CD4-positive, alpha-beta T cell treated with Interferon alpha-2 for 1 hour (primary cell): ENCODE measurements at regions not wholly inside any gene's neighbourhood (a gene's known extent, or its start where the extent isn't known, plus 50 kb on each side); places are given as distances from the start of the nearest gene placed in this dataset.
"Not testable (repeated sequence)": the region's sequence is repeated elsewhere in the genome, so short reads cannot be mapped to it uniquely, and the experiment has no call there.

ENCODE experiments used
- DNase-seq, 2 donors: peaks; one replicate each; pipeline ENCODE4 v3.0.0-alpha.2; 2020 to 2022

DNA sequence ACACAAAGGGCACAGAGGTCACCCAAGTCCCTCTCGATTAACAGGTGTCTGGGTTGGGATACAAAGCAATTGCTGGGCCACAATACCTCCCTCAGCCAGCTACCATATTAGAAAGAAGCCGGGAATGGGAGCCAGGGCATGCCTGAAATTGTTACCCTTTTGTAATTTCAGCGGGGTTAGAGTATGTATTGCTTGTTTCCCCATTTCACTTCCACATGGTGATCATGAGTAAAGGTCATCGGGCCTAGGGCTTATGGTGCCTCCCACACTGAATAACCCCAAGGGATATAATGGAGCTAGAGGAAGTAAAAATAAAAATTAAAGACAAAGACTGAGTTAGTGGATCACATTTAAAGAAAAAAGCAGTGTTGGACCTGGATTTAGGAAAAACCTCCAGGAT, 437.2 kb upstream of the KLHL29 start:
- DNase-seq, result no peak

GRCh38 chr2:22950431-22950830, 434.5 kb upstream of the KLHL29 start:
- no peak for DNase-seq

DNA sequence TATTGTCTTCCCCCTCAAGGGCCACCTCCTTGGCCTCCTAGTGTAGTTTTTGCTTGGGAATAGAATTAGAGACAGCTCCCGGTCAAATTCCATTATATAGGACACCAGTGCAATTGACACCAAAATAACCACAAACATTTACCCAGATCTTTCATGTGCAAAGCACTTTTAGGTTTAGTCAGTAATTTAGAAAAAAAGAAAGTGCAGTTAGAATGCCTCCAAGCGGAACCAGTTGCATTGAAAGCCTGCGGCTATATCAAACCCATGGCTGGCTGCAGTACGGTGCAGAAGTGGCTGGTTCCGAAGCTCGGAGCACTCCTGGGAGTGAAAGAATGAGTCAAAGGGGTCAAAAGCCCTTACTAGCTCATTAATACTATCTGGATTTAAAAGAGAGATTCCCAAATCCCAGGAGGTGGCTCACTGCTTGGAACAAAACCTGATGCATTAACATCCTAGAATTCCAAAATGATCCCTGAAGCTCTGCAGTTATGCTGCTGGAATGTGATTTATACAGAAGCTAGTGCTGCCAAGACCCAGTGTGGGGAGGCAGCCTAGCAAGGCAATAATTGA, 432.2 kb upstream of the KLHL29 start:
- no peak for DNase-seq

- no peak for DNase-seq
These were observed 427.5 kb upstream of the KLHL29 start for GRCh38 chr2:22957446-22957845.

DNA sequence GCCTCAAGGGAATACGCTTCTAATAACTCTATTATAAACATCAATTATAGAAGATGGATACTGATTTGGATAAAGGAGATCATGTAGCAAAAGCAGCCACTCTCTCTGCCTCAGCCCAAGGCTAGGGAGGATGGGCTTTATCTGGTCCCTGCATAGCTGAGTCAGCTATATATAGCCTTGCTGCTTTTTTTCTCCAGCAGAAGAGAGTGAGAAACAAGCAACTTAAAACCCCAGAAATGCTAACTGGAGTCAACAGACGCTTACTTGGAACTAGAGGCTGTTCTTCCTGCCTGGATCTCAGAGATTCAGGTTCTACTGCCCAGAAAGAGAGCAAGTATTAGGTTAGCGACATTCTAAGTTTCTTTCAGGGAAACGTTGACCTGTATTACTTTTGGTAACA, 426.7 kb upstream of the KLHL29 start:
- DNase-seq, result no peak

DNA sequence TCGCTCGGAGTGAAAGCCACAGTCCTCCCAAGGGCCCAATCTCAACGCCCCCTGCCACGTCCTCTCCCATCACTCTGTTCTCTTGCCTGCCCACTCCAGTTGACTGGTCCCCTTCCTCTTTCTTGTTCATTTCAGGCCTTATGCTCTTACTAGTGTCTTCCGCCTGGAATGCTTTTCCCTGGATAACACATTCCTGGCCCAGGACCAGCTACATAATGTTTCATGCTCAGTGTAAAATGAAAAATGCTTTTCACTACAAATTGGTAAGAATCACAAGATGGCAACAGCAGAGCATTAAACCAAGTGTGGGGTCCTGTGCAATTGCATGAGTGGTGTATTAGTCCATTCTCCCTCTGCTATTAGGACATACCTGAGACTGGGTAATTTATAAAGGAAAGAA, 417.2 kb upstream of the KLHL29 start:
- DNase-seq, result no peak

GRCh38 chr2:22970284-22970975, 414.5 kb upstream of the KLHL29 start:
- DNase-seq, result no peak

GRCh38 chr2:22970991-22971390, 414.0 kb upstream of the KLHL29 start:
- DNase-seq, result no peak

DNA sequence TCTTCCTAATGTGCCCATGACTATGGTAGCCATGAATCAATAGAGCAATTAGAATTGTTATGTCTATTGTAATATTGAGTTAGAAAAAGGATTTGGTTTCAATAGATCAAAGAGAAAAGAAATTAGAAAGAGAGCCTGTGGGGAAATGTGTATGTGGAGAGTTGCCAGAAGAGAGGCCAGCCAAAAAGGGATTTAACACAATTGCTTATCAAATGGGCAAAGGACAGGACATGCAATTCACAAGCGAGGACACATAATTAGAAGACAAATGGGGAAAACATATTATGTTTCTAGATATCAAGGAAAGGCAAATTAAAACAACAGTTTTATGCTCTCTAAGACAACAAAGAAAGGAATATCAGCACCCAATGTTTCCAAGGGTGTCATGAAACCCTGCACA, 403.2 kb upstream of the KLHL29 start:
- no peak for DNase-seq

DNA sequence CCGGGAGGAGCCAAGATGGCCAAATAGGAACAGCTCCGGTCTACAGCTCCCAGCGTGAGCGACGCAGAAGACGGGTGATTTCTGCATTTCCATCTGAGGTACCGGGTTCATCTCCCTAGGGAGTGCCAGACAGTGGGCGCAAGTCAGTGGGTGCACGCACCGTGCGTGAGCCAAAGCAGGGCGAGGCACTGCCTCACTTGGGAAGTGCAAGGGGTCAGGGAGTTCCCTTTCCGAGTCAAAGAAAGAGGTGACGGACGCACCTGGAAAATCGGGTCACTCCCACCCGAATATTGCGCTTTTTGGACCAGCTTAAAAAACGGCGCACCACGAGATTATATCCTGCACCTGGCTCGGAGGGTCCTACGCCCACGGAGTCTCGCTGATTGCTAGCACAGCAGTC, 400.8 kb upstream of the KLHL29 start:
- not testable (repeated sequence) for DNase-seq

- no peak for DNase-seq
These were observed 394.7 kb upstream of the KLHL29 start for GRCh38 chr2:22990246-22990645.

GRCh38 chr2:22991844-22992243, 393.1 kb upstream of the KLHL29 start:
- DNase-seq, result no peak

DNA sequence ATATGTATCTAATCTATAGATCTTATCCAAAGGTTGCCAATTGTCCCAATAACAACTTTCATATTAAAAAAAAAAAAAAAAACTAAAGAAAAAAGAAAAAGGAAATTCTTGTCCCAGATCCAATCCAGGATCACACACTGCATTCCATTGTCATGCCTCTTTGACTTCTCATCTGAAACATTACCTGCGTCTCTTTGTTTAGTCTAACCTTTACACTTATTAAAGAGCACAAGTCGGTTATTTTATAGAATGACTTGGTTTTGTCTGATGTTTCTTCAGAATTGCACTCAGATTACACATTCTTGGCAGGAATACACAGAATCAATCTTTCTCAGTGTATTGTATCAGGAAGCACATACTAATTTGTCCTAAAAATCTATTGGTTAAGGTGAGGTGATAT, 392.5 kb upstream of the KLHL29 start:
- no peak for DNase-seq

DNA sequence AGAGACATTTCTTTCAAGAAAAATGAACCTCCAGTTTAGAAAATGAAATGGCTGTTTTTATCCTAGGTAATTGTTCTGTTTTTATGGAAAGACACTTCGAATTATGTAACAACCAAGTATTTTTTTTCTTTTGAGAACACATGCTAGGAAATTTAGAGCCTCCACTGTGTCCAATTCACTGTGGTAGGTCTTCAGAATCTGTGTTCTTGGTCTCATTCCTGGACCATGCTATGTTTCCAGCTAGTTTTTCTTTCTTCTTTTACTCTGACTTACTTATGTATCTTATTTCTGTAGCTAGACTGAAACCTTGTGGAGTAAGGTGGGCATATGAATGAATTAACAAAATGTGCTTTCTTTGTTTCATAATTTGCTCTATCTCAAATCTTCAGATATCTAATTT, 391.7 kb upstream of the KLHL29 start:
- no peak for DNase-seq

GRCh38 chr2:22995576-22995975, 389.4 kb upstream of the KLHL29 start:
- no peak for DNase-seq

DNA sequence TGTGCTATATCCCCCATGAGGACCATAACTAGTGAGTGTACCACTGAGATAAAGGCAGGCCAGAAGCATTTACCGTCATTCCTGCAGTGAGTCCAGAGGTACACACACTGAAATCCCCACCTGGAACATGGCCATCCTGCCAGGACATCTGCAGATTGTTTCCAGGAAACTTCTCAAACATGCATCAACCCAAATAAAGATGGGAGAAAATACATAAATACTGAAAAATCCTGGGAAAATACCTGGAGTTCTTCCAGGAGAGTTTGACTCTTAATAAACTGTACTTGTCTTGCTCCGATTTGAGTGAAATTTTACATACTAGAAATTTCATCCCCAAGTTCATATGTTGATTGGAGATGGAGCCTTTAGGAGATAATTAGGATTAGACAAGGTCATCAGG, 388.1 kb upstream of the KLHL29 start:
- no peak for DNase-seq

DNA sequence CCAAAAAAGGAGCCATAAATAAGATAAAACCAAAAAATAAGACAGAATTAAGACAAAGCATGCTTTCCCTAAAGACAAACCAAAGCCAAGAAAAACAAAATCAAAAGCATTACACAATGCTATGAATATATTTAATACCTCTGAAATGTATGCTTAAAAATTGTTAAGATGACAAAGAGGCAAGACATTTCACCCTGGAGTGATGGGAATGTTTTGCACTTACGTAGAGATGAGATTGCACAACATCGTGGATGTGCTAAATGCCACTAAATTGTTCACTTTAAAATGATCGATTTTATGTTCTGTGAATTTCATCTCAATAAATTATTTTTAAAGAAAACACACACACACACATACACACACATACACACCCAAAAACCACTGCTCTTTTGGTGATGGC, 386.6 kb upstream of the KLHL29 start:
- DNase-seq, result no peak

DNA sequence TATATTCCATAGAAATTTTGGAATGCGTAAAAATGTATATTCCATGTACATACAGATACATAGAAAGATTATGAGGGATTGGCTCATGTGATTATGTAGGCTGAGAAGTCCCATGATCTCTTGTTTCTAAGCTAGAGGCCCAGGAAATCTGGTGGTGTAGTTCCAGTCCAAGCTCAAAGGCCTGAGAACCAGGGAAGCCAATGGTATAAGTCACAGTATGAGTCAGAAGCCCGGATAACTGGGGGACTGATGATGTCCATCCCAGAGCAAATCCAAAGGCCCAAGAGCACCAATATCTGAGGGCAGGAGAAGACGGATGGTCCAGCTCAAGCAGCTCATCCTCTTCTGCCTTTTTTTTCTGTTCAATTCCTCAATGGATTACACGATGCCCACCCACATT, 385.0 kb upstream of the KLHL29 start:
- no peak for DNase-seq

DNA sequence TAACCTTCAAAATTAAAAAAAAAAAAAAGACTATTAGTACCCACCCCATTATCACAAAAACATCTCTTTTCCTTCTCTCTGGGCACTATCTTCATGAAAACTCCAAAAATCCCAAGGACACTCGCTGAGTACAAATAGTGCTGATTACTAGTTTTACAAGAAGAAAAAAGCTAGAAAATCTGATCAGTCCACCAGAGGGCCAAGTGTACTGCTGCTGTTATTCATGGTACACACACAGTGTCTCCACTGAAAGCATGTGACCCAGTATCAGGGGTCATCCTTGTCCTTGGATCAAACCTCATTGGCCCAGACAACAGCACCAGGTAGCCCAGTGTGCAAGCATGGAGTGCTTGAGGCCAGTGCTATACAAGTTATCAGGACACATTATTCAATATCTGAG, 382.7 kb upstream of the KLHL29 start:
- no peak for DNase-seq

DNA sequence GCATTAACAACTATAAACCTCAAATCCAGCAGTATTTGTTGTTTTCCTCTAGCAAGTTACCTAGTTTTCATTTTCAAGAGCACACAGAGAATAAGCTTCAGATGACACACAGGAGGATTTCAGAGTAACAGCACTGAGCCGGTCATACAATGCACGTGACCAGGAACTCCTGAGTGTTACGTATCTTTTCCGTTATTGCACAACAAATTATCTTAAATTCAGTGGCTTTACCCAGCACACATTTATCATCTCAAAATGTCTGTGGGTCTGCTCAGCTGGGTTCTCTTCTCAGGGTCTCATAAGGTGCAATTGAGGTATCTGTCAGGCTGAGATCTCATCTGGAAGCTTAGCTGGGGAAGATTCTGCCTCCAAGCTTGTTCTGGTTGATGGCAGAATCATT, 379.5 kb upstream of the KLHL29 start:
- DNase-seq, result no peak

DNA sequence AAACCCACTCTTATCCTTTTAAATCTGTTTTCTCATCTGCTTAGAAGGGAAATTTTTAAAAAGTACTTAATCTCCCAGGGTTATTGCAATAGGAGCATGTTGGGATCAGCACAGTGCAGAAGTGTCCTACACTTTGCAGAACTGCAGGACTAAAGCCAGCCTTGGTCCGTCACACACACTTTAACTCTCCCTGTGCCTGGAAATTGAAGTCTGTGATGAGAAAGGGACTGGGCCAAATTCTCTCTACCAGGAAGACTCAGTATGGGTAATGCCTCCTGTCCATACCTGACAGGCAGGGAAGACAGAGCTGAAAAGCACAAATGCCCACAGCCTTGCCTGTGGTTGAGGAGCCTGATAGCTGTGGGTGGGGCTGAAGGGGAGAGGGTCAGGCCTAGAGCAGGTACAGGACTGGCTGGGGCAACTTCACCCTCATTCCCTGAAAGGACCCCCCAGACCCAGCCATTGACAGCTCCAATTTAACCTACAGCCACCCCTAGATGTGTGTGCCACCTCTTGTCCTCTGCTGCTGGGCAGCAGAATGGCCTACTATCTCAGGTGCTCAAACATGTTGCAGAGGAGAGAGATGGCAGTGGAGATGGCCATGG, 377.2 kb upstream of the KLHL29 start:
- DNase-seq, result no peak

DNA sequence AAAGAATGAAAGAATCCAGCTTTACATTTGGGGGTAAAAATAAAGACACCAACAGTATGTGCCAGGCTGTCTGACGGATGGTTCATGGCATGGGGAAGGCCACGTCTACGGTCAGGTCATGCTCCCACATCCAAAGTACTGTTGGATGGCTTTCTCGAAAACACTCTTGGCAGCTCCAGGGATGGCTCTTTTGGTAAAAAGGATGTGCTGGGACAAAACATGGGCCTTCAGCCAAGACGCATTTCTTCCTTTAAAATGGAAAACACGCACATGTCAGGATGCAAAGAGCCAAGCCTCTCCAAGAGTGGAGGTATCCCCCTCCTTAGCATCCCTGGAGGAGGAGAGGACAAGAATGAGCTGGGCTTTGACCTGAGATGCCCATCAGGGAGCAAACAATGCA, 376.5 kb upstream of the KLHL29 start:
- DNase-seq, result no peak

- no peak for DNase-seq
These were observed 376.0 kb upstream of the KLHL29 start for GRCh38 chr2:23008951-23009350.

GRCh38 chr2:23009545-23010149, 375.3 kb upstream of the KLHL29 start:
- no peak for DNase-seq
